ENCODE measurements at regions not wholly inside any gene's neighbourhood (a gene's known extent, or its start where the extent isn't known, plus 50 kb on each side); places are given as distances from the start of the nearest gene placed in this dataset.
"Not testable (repeated sequence)": the region's sequence is repeated elsewhere in the genome, so short reads cannot be mapped to it uniquely, and the experiment has no call there.

- no peak for DNase-seq (ENCODE audit: low read depth in 2 of 2)
These were observed 212.0 kb upstream of the KIF2A start for GRCh38 chr5:62093976-62094375.

- no peak for DNase-seq (ENCODE audit: low read depth in 2 of 2)
These were observed 208.6 kb upstream of the KIF2A start for GRCh38 chr5:62097361-62097760.

- DNase-seq (ENCODE audit: low read depth in 2 of 2): no peak
These were observed 205.8 kb upstream of the KIF2A start for GRCh38 chr5:62100201-62100600.

- not testable (repeated sequence) for DNase-seq (ENCODE audit: low read depth in 2 of 2)
These were observed 202.1 kb upstream of the KIF2A start for GRCh38 chr5:62103863-62104262.

- DNase-seq (ENCODE audit: low read depth in 2 of 2): no peak
These were observed 194.6 kb upstream of the KIF2A start for GRCh38 chr5:62111428-62111827.

- no peak for DNase-seq (ENCODE audit: low read depth in 2 of 2)
These were observed 193.2 kb upstream of the KIF2A start for GRCh38 chr5:62112689-62113228.

- no peak for DNase-seq (ENCODE audit: low read depth in 2 of 2)
These were observed 191.0 kb upstream of the KIF2A start for GRCh38 chr5:62115014-62115413.

GRCh38 chr5:62124266-62124665 lies 181.7 kb upstream of the KIF2A start:
- no peak for DNase-seq (ENCODE audit: low read depth in 2 of 2)

GRCh38 chr5:62126090-62126489 lies 179.9 kb upstream of the KIF2A start:
- DNase-seq (ENCODE audit: low read depth in 2 of 2): no peak

GRCh38 chr5:62127098-62127736 lies 178.8 kb upstream of the KIF2A start:
- no peak for DNase-seq (ENCODE audit: low read depth in 2 of 2)

- DNase-seq (ENCODE audit: low read depth in 2 of 2): no peak
These were observed 175.9 kb upstream of the KIF2A start for GRCh38 chr5:62130107-62130506.

- DNase-seq (ENCODE audit: low read depth in 2 of 2): no peak
These were observed 173.7 kb upstream of the KIF2A start for GRCh38 chr5:62132276-62132675.

GRCh38 chr5:62133426-62133825 lies 172.6 kb upstream of the KIF2A start:
- DNase-seq (ENCODE audit: low read depth in 2 of 2): no peak

GRCh38 chr5:62134811-62135210 lies 171.2 kb upstream of the KIF2A start:
- no peak for DNase-seq (ENCODE audit: low read depth in 2 of 2)

- no peak for DNase-seq (ENCODE audit: low read depth in 2 of 2)
These were observed 168.4 kb upstream of the KIF2A start for GRCh38 chr5:62137628-62138027.

GRCh38 chr5:62138607-62139006 lies 167.4 kb upstream of the KIF2A start:
- DNase-seq (ENCODE audit: low read depth in 2 of 2): no peak

GRCh38 chr5:62139741-62140140 lies 166.3 kb upstream of the KIF2A start:
- no peak for DNase-seq (ENCODE audit: low read depth in 2 of 2)

GRCh38 chr5:62142351-62142750 lies 163.7 kb upstream of the KIF2A start:
- no peak for DNase-seq (ENCODE audit: low read depth in 2 of 2)

GRCh38 chr5:62143268-62144229 lies 162.5 kb upstream of the KIF2A start:
- no peak for DNase-seq (ENCODE audit: low read depth in 2 of 2)

GRCh38 chr5:62144401-62145022 lies 161.5 kb upstream of the KIF2A start:
- DNase-seq (ENCODE audit: low read depth in 2 of 2): no peak

GRCh38 chr5:62149879-62150278 lies 156.1 kb upstream of the KIF2A start:
- no peak for DNase-seq (ENCODE audit: low read depth in 2 of 2)

- no peak for DNase-seq (ENCODE audit: low read depth in 2 of 2)
These were observed 153.5 kb upstream of the KIF2A start for GRCh38 chr5:62152394-62153087.
